GM19452 (cell line): ENCODE measurements at regions not wholly inside any gene's neighbourhood (a gene's known extent, or its start where the extent isn't known, plus 50 kb on each side); places are given as distances from the start of the nearest gene placed in this dataset.

Source experiments
- ATAC-seq: cut with Tn5 transposase; IDR thresholded peaks from one replicate; pipeline ENCODE4 v1.9.1; 2021; ENCODE audit not compliant: unreplicated experiment

DNA sequence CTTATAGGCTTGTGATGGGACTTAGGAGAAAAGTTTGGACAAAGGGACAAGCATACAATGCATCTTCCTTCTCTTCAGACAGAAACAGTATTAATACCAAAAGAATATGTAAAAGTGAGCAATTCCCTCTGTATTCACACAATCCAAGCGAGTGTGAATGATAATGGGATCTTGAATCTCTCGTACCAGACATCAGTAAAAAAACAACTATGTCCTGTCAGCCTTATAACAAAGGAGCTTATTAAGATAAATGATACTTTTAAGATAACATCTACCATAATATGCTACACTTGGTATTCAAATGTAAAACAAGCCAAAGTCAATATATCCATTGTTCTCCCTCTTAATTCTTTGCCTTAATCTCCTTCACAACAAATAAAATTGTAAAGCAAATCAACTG lies 288.6 kb upstream of the CNTN6 start:
- ATAC-seq = no peak

DNA sequence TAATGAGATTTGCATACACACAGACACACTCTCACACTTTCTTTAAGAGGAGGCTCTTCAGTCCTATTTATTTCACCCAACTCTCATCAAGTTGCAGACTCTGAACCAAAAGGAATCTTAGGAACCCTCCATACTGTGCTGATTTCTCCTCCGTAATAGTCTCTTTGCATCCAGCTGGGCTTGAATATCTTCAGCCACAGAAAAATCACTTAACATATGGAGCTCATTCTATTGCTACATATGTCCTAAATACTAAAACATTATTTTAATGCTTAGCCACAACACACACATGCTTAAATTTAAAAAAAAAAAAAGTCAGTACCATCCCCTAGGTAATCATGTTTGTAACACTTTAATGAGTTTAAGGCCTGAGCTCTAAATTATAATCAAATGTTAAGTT lies 287.5 kb upstream of the CNTN6 start:
- no peak for ATAC-seq

DNA sequence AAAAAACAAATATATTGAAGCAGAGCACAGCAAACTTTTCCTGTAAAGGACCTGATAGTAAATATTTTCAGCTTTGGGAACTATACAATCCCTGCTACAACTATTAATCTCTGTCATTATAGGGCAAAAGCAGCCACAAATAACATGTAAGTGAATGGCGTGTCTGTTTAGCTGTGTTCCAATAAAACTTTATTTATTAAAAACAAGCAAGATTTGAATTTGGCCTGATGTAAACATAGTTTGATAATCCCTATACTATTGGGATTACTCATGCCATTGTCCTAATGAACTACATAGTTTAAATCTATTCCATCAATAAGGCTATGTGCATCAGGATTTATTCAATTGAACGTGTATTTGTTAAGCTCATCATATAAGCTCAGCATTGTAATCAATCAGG lies 286.8 kb upstream of the CNTN6 start:
- no peak for ATAC-seq

GRCh38 chr3:816605-817004 lies 276.2 kb upstream of the CNTN6 start:
- ATAC-seq = no peak

GRCh38 chr3:834679-835078 lies 258.1 kb upstream of the CNTN6 start:
- ATAC-seq = no peak

DNA sequence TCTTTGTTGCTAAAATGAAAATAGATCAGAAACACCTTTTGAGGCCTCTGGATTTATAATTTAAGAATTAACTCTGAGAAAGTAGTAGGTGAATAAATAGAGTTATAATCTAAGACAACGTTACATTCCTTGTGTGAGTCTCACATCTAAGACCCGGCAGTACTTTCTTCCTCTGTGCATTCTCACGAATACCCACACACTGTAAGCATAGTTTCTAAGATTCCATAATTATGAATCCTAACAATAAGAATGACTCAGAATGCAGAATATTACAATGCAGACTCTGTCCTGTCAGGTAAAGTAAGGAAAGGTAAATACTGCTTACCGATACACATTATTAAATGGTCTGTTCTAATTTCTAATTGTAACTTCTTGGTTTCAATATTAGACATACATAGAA lies 257.7 kb upstream of the CNTN6 start:
- no peak for ATAC-seq

- no peak for ATAC-seq
These were observed 252.8 kb upstream of the CNTN6 start for GRCh38 chr3:839981-840380.

- ATAC-seq = no peak
These were observed 241.6 kb upstream of the CNTN6 start for GRCh38 chr3:851098-851790.

GRCh38 chr3:852033-852432 lies 240.8 kb upstream of the CNTN6 start:
- ATAC-seq = no peak

DNA sequence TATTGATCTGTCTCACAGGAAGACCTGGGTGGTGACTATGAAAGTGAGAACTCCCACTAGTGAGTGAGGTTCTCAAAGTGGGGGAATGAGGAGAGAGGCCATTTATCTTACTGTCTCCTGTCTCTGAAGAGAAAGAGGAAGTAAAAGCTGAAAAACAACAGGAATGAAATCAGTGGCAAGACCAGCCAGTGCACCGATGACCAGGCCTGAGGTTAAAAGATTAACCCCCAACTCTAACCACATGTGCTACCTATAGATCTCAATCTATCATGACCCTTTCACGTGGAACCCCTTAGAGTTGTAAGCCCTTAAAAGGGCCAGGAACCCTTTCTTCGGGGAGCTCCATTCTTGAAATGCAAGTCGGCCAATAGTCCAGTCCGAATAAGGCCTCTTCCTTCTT lies 239.3 kb upstream of the CNTN6 start:
- no peak for ATAC-seq

- no peak for ATAC-seq
These were observed 233.7 kb upstream of the CNTN6 start for GRCh38 chr3:859135-859534.

DNA sequence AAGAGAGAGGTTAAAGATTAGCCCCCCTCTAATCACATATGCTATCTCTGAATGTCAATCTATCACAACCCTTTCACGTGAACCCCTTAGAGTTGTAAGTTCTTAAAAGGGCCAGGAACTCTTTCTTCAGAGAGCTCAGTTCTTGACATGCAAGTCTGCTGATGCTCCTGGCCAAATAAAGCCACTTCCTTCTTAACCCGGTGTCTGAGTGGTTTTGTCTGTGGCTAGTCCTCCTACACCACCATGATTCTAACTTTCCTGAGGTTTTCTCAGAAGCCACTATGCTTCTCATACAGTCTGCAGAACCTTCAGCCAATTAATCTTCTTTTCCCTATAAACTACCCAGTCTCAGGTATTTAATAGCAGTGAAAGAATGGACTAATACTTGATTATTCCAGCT lies 231.1 kb upstream of the CNTN6 start:
- ATAC-seq = no peak

DNA sequence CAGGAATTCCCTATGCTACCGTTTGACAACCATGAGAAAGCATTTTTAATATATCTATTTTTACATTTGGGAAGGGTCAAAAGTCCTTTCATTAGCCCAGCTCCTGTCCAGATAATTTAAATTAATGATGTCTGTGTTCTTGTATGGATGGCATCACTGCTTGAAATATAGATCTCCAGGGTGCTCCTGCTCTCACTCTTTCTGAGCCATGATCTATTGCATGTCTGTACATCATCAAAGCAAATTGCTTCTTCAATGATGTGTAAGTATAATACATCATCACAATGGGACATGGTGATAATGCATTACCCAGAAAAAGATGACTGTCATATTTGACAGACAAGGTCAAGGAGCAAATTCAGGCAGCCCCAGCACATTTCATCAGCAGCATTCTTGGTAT lies 223.6 kb upstream of the CNTN6 start:
- no peak for ATAC-seq

DNA sequence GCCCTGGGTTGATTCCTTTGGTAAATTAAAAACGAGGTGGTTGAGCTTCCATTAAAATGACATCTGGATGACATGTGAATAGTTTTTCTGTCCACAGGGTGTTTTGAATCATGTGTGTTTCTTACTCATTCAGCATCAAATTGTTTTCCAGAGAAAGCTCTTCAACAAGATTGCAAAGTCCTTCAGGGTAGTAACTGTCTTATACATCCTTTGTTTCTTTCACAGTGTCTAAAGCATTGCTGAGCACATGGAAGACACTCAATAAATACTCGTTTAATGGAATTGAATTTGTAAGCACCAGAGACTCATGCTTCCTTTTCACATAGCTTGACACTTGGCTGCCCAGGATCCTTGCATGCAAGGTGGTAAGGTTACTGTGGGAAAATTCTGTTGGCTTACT lies 223.1 kb upstream of the CNTN6 start:
- ATAC-seq = no peak

- ATAC-seq = no peak
These were observed 221.2 kb upstream of the CNTN6 start for GRCh38 chr3:871651-872050.

DNA sequence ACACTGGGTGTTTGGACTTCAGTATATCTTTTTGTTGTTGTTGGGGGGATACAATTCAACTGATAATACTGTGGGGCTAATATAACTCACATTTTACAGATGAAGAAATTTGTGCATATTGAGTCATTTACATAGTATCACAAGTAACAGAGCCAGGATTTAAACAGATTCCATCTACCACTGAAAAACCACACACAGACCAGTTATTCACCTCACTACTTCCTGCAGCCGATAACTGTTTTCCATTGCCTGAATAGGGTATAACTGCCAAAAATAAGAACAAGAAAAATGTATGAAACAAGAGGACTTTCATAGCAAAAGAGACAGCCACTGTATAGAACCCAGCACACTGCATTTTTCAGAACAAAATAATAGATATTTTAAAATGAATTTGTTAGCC lies 215.8 kb upstream of the CNTN6 start:
- ATAC-seq = no peak

- ATAC-seq = no peak
These were observed 214.1 kb upstream of the CNTN6 start for GRCh38 chr3:878746-879145.

DNA sequence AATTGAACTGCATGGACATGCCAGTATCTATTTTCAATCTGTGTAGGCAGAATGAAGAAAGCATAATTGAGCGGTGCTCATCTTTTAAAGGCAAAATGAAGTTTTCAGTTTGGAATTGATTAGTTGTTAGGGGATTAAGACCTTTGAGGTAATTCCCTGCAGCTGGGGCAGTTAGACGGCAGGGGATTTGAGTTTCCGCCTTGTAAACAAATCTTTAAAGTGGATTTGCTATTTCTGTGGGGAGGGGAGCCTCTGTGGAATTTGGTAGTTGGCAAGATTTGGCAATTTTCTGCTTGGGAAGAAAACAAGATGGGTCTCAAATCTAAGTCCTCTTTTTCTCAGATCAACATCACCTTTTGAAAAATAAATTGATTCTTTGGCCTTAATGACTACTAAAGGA lies 212.5 kb upstream of the CNTN6 start:
- no peak for ATAC-seq

DNA sequence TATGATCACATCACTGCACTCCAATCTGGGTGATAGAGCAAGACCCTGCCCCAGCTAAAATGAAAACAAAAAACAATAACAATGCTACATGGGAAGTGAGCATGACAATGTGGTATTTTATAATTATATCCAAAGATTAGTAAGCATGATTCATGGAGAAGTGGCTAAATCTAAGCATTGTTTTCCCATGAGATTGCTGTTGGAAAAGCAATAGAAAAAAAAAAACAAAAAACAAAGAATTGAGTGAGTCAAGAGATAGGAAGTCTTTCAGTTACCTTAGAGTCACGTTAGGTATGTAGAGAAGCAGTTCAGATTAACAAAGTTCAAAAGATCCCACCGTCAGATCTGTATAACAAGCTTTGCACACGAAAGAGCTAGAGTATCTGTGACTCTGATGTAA lies 210.3 kb upstream of the CNTN6 start:
- no peak for ATAC-seq

- peak; percentile 71 for ATAC-seq
These were observed 190.7 kb upstream of the CNTN6 start for GRCh38 chr3:901953-902778.

- ATAC-seq = no peak
These were observed 187.6 kb upstream of the CNTN6 start for GRCh38 chr3:905217-905616.

- ATAC-seq = no peak
These were observed 186.1 kb upstream of the CNTN6 start for GRCh38 chr3:906739-907138.

- ATAC-seq = no peak
These were observed 184.0 kb upstream of the CNTN6 start for GRCh38 chr3:908839-909238.
